ENCODE measurements at regions not wholly inside any gene's neighbourhood (a gene's known extent, or its start where the extent isn't known, plus 50 kb on each side); places are given as distances from the start of the nearest gene placed in this dataset.
A peak's percentile ranks its signal among the peaks of the same experiment; 100 is the strongest.

DNA sequence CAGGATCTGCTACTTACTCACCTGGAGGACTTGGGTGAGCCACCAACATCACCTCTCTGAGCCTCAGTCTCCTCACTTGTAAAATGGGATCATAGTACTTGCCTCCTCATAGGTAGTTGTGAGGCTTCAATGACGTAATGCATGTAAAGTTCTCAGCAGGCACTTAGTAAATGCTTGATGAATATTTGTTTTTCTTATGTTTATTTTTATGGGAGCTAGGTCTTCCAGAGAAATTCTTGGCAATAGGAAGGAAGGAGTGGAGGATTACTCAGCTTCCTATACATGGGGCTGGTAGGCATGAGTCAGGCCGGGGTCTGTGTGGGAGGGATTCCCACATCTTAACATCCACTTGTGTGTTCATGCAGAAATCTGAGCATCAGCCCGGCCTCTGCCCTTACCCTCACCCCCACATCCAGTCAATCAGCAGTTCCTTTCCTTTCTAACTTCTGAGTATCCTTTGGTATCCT is 95.4 kb upstream of the USP24 start:
- TF ChIP-seq POLR2A (IDR thresholded peaks at IDR 0.05): no peak
- TF ChIP-seq, protein P1, sequence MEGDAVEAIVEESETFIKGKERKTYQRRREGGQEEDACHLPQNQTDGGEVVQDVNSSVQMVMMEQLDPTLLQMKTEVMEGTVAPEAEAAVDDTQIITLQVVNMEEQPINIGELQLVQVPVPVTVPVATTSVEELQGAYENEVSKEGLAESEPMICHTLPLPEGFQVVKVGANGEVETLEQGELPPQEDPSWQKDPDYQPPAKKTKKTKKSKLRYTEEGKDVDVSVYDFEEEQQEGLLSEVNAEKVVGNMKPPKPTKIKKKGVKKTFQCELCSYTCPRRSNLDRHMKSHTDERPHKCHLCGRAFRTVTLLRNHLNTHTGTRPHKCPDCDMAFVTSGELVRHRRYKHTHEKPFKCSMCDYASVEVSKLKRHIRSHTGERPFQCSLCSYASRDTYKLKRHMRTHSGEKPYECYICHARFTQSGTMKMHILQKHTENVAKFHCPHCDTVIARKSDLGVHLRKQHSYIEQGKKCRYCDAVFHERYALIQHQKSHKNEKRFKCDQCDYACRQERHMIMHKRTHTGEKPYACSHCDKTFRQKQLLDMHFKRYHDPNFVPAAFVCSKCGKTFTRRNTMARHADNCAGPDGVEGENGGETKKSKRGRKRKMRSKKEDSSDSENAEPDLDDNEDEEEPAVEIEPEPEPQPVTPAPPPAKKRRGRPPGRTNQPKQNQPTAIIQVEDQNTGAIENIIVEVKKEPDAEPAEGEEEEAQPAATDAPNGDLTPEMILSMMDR (IDR thresholded peaks at IDR 0.05): no peak

DNA sequence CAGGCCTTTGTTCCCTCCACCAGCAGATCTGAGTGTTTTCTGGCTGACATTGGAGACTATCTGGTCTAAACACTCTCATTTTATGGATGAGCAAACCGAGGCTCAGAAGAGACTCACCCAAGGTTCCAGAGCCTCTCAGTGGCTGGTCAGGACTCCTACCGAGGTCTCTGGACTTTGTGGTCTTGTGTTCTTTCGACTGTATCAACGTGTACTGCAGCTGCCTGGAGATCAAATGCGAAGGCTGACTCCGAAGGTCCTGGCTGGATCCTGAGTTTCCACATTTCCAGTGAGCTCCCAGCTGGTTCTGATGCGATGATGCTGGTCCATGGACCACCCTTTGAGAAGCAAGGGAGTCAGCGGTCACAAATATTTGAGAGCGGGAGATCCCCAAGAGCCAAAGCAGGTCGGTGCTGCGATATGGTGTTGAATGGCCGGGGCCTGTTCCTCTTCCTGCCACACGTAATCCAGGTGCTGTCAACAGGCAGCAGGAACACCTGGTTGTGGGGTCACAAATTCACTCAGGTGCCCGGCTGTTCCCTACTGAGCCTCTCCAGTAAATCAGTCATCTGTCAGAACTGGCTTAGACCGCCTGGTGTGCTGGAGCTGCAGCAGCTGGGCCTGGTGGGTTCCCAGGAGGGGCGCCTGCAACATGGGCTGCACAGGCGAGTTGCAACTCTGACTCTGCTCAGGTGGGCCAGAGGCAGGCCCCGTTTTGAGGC is 94.8 kb upstream of the USP24 start:
- H3K4me1 ChIP-seq: no peaks in the 10 kb centered on the region
- H3K27me3 ChIP-seq: no peaks in the 10 kb centered on the region
- no peaks in the 10 kb centered on the region for H3K9me3 ChIP-seq
- ATAC-seq: peak in 1 of 4 donors; percentile 6
- WGBS (ENCODE audit: insufficient coverage, low coverage, low lambda C conversion rate, missing lambda C conversion rate): 61% methylated on average over 6 of the region's 18 CpGs
- no peak for TF ChIP-seq POLR2A (IDR thresholded peaks at IDR 0.05)
- TF ChIP-seq, protein P1 (IDR thresholded peaks at IDR 0.05): no peak
- no peaks in the 10 kb centered on the region for H3K36me3 ChIP-seq
- intact Hi-C loops (cut with DNase I): no loop called here
- H3K4me3 ChIP-seq: no peak overlapping the region
- no peak overlapping the region for H3K27ac ChIP-seq
- DNase-seq: no peak

More for the DNA sequence above, 95.4 kb upstream of the USP24 start:
- Histone ChIP-seq H3K27me3 (no peaks in the 10 kb centered on the region), H3K4me1 (no peaks in the 10 kb centered on the region), H3K36me3 (no peaks in the 10 kb centered on the region), H3K27ac (no peak overlapping the region), H3K9me3 (no peaks in the 10 kb centered on the region), H3K4me3 (no peak overlapping the region)
- WGBS (ENCODE audit: insufficient coverage, low coverage, low lambda C conversion rate, missing lambda C conversion rate): 56% methylated on average over 3 of the region's 3 CpGs
- intact Hi-C loops (cut with DNase I): no loop called here
- peak; percentile 34 to 90 (median 62) for ATAC-seq
- DNase-seq: peak in 1 of 3 donors; percentile 37

DNA sequence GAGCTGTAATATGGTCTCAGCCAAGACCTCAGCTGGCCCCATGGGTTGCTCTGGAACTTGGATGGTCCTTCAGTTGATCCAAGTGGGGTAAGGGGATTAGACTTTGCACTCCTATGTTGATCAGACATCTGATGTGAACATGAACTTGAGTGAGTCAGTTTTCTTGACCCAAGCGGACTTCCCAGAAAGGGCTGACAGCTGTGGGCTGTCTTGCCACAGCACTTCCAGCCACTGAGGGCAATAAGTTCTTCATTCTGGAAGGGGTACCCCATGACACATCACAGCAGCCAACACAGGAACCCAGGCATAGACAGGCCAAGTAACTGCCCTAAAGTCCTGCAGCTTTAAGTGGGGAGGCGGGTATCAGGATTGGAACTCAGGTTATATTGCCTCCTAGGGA is 93.9 kb upstream of the USP24 start:
- no peak overlapping the region for H3K27ac ChIP-seq
- no peaks in the 10 kb centered on the region for H3K4me1 ChIP-seq
- H3K36me3 ChIP-seq: no peaks in the 10 kb centered on the region
- no peaks in the 10 kb centered on the region for H3K9me3 ChIP-seq
- ATAC-seq: no peak
- no peaks in the 10 kb centered on the region for H3K27me3 ChIP-seq
- TF ChIP-seq, protein P1 (IDR thresholded peaks at IDR 0.05): no peak
- TF ChIP-seq POLR2A (IDR thresholded peaks at IDR 0.05): no peak
- H3K4me3 ChIP-seq: no peak overlapping the region
- no peak for DNase-seq
- no CpG with 5 or more reads among the region's 2 CpGs for WGBS (ENCODE audit: insufficient coverage, low coverage, low lambda C conversion rate, missing lambda C conversion rate)
- intact Hi-C loops (cut with DNase I): no loop called here

DNA sequence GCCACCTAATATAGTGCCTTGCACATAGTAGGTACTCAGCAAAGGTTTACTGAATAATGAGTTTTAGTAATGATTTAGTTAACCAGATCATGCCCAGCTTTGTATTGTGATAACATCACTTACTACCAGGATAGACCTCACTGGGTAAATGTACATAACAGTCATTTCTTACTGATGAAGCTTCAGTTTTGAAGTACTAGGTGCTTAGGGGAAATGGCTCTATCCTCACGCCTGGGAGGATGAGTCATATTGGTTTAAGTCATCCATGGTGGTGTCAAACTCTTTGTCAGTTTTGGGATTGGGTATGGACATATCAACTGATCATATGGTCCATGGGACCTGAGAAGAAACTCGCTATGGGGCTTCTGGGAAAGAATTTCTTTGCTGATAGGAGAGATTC is 90.6 kb upstream of the USP24 start:
- no peak for ATAC-seq
- H3K4me3 ChIP-seq: no peak overlapping the region
- no peaks in the 10 kb centered on the region for H3K4me1 ChIP-seq
- no peaks in the 10 kb centered on the region for H3K36me3 ChIP-seq
- 57% methylated on average over 2 of the region's 2 CpGs for WGBS (ENCODE audit: insufficient coverage, low coverage, low lambda C conversion rate, missing lambda C conversion rate)
- H3K27me3 ChIP-seq: no peaks in the 10 kb centered on the region
- H3K27ac ChIP-seq: no peak overlapping the region
- TF ChIP-seq POLR2A (IDR thresholded peaks at IDR 0.05): no peak
- TF ChIP-seq, protein P1 (IDR thresholded peaks at IDR 0.05): no peak
- H3K9me3 ChIP-seq: no peaks in the 10 kb centered on the region
- intact Hi-C loops (cut with DNase I): no loop called here
- no peak for DNase-seq
